ENCODE measurements at regions not wholly inside any gene's neighbourhood (a gene's known extent, or its start where the extent isn't known, plus 50 kb on each side); places are given as distances from the start of the nearest gene placed in this dataset.

GRCh38 chr2:191555092-191555742, 122.7 kb upstream of the NABP1 start:
- CTCF ChIA-PET = interaction anchor here (0.6 to 4.9 kb wide), 26 partner anchors 9 to 641 kb away, joined by 3 to 32 read pairs (median 4); no protein-coding TSS in a partner anchor
- H4K20me1 ChIP-seq (replicated peaks; ENCODE audit: control insufficient read depth, extremely low read depth, insufficient read depth, low read length) = no peaks in the 10 kb centered on the region
- POLR2A ChIA-PET = interaction anchor here (0.6 kb wide), 1 partner anchor 276 kb away, joined by 6 read pairs; no protein-coding TSS in a partner anchor
- H3K27me3 ChIP-seq (ENCODE audit: control insufficient read depth in 2 of 2, insufficient read depth in 2 of 2, low read length in 2 of 2) = peaks cover 3 to 7% of the 10 kb centered on the region in 2 experiments
- no peaks in the 10 kb centered on the region for H3K9me3 ChIP-seq (replicated peaks; ENCODE audit: control insufficient read depth, insufficient read depth, low read length)
- H3K9me1 ChIP-seq (replicated peaks; ENCODE audit: control insufficient read depth, extremely low read depth, insufficient read depth, low read length) = no peaks in the 10 kb centered on the region
- no peaks in the 10 kb centered on the region for H3K79me2 ChIP-seq (ENCODE audit: control insufficient read depth, insufficient read depth, low read length)
- H3K9ac ChIP-seq (replicated peaks; ENCODE audit: extremely low read depth, insufficient read depth, low read length) = no peak overlapping the region
- TF ChIP-seq POLR2A (IDR thresholded peaks at IDR 0.05; ENCODE audit: low read depth, low read length) = no peak
- TF ChIP-seq CTCF (IDR thresholded peaks at IDR 0.05; ENCODE audit: extremely low read depth in 1 of 2, insufficient read depth in 1 of 2, low read depth in 1 of 2, low read length in 2 of 2) = peak; percentile 65 to 69
- no peak for TF ChIP-seq MYC (IDR thresholded peaks at IDR 0.05; ENCODE audit: low read depth, low read length)
- no peak for TF ChIP-seq JUN (IDR thresholded peaks at IDR 0.05; ENCODE audit: borderline replicate concordance, insufficient read depth, insufficient read length, low read depth)
- TF ChIP-seq POLR2AphosphoS5 (IDR thresholded peaks at IDR 0.05; ENCODE audit: insufficient read depth, low read depth, low read length) = no peak
- H3K36me3 ChIP-seq (ENCODE audit: control insufficient read depth in 2 of 2, extremely low read depth in 1 of 2, insufficient read depth in 2 of 2, low read length in 2 of 2) = no peaks in the 10 kb centered on the region
- peaks cover 8% of the 10 kb centered on the region for H3K4me1 ChIP-seq (ENCODE audit: control insufficient read depth, extremely low read depth, insufficient read depth, low read length)
- H3K4me3 ChIP-seq (replicated peaks in 1 of 3; ENCODE audit: insufficient read depth in 1 of 3, low read depth in 1 of 3, low read length in 3 of 3) = no peak overlapping the region
- no TSS peak for BruUV-seq (replicated peaks)
- H2AFZ ChIP-seq (ENCODE audit: low read depth, low read length) = peak overlapping the region; percentile 9
- H3K27ac ChIP-seq (ENCODE audit: insufficient read depth, low read depth, low read length) = no peak overlapping the region
- dilution Hi-C loops (cut with MboI; ENCODE audit: extremely low pct_ligation_motif_present, low sequenced_read_pairs) = loop anchor here (25.0 kb wide), 1 partner anchor 157 kb away; no protein-coding TSS in a partner anchor
- H3K4me2 ChIP-seq (ENCODE audit: insufficient read depth, low read length) = peak overlapping the region; percentile 12
- DNase-seq (ENCODE audit: low read depth, low spot score) = peak; percentile 80
- peak; percentile 89 for FAIRE-seq
- intact Hi-C loops (cut with micrococcal nuclease) = loop anchor here (1.0 to 10.0 kb wide), 5 partner anchors 204 to 732 kb away; partner anchors contain the start of gene TMEFF2

Data from endothelial cell of umbilical vein (primary cell).